Urothelium cell line (cell line): ENCODE measurements at regions not wholly inside any gene's neighbourhood (a gene's known extent, or its start where the extent isn't known, plus 50 kb on each side); places are given as distances from the start of the nearest gene placed in this dataset.
"Not testable (repeated sequence)": the region's sequence is repeated elsewhere in the genome, so short reads cannot be mapped to it uniquely, and the experiment has no call there.

Source experiments
- DNase-seq: peaks from one replicate; pipeline ENCODE4 v3.0.0; 2011; ENCODE audit warnings: low spot score, mixed read lengths
- FAIRE-seq: peaks from 2 replicates; lab custom pipeline; 2011; peaks lifted over from hg19 to GRCh38; lab: Jason Lieb, UNC

DNA sequence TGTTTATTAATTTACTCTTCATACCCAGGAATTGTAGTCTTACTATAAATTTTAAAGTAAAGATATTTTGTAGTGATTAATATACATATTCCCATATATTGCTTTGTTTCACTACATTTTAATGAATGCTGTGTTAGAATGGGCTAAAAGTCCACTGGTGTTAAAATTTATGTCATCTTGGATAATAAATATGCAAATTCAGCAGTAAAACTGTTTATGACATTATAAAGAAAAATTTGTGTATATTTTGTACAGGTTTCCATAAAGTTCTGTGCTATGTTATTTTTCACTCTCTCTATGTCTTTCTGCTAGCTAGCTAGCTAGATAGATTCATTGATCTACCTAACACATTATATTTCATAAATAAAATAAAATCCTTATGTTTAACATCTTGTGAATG, 1071.2 kb downstream of the FAT4 start:
- FAIRE-seq (no peak), DNase-seq (no peak)

GRCh38 chr4:126386512-126386911, 1071.8 kb downstream of the FAT4 start:
- no peak for DNase-seq
- FAIRE-seq, result no peak

DNA sequence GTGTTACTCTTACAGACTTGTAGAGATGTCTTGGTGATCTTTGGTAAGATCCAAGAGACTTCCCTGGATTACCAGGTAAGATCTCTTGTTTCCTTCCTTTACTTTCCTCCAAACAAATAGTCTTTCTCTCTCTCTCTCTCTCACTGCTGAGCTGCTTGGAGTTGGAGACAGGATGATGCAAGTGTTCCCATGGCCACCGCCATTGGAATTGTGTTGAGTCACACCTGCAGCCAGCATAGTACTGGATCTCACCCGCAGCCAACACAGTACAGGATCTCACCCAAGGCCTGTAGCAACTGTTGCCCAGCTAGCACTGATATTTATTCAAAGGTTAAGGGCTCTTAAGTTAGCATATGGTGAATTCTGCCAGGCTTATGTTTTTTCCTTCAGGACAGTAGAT, 1080.9 kb downstream of the FAT4 start:
- DNase-seq (no peak), FAIRE-seq (no peak)

GRCh38 chr4:126396121-126396520, 1081.4 kb downstream of the FAT4 start:
- FAIRE-seq, result no peak
- DNase-seq, result no peak

DNA sequence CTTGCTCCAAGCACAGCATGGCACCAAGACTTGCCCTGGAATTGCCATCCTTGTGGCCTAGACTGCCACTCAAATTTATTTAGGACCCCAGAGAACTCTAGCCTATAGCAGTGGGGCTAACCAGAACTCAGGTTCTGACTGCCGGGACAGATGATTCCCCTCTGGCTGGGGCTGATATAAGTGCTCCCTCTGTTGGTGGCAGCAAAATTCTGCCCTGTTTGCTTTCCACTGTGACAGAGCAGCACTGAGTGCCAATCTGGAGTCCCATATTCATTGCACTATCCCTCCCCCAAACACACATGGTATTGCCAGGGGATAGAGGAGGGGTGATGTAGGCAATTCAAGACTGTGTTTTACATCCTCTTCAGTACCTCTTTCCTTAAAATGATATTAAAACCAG, 1081.9 kb downstream of the FAT4 start:
- FAIRE-seq, result no peak
- no peak for DNase-seq

- DNase-seq, result no peak
These were observed 1089.8 kb downstream of the FAT4 start for GRCh38 chr4:126404549-126404948.

GRCh38 chr4:126405369-126405982, 1090.7 kb downstream of the FAT4 start:
- DNase-seq (no peak), FAIRE-seq (no peak)

More at GRCh38 chr4:126404549-126404948, 1089.8 kb downstream of the FAT4 start:
- no peak for FAIRE-seq

- FAIRE-seq, result no peak
- DNase-seq, result no peak
These were observed 1095.0 kb downstream of the FAT4 start for GRCh38 chr4:126409746-126410145.

DNA sequence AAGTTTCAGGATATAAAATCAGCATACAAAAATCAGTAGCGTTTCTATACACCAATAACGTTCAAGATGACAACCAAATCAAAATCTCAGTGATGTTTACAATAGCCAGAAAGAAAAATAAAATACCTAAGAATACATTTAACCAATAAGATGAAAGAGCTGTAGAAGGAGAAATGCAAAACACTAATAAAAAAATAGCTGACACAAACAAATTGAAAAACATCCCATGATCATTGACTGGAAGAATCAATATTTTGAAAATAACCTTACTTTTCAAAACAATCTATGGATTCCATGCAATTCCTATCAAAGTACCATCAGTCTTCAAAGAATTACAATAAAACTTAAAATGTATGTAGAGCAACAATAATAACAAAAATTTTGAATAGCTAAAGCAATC, 1096.3 kb downstream of the FAT4 start:
- no peak for DNase-seq
- no peak for FAIRE-seq

- not testable (repeated sequence) for FAIRE-seq, DNase-seq
These were observed 1097.6 kb downstream of the FAT4 start for GRCh38 chr4:126412310-126412709.

- no peak for FAIRE-seq
- DNase-seq, result no peak
These were observed 1100.0 kb downstream of the FAT4 start for GRCh38 chr4:126414741-126415140.

DNA sequence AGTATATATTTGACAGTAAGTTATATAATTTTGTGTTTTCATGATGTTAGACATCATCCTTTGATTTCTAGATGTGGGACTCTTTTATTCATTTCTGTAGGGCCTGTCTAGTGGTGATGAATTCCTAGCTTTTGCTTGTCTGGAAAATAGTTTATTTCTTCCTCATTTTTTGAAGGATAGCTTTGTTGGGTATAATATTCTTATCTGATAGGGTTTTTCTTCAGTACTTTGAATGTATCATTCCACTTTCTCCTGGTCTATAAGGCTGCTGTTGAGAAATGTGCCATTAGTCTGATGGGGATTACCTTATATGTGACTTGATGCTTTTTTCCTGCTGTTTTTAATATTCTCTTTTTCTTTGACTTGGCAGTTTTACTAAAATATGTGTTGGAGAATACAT, 1104.5 kb downstream of the FAT4 start:
- DNase-seq (no peak), FAIRE-seq (no peak)

- no peak for DNase-seq
These were observed 1113.1 kb downstream of the FAT4 start for GRCh38 chr4:126427853-126428252.

DNA sequence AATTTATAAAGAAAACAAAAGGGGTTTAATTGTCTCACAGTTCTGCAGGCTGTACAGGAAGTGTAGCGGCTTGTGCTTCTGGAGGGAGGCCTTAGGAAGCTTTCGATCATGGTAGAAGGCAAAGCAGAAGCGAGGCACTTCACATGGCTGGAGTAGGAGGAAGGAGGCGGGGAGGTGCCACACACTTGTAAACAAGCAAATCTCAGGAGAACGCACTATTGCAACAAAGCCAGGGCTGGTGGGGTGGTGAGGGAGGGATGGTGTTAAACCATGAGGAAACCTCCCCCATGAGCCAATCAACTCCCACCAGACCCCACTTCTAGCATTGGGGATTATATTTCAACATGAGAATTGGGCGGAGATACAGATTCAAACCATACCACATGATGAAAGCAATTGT, 1116.3 kb downstream of the FAT4 start:
- no peak for FAIRE-seq

More at GRCh38 chr4:126427853-126428252, 1113.1 kb downstream of the FAT4 start:
- FAIRE-seq, result no peak

DNA sequence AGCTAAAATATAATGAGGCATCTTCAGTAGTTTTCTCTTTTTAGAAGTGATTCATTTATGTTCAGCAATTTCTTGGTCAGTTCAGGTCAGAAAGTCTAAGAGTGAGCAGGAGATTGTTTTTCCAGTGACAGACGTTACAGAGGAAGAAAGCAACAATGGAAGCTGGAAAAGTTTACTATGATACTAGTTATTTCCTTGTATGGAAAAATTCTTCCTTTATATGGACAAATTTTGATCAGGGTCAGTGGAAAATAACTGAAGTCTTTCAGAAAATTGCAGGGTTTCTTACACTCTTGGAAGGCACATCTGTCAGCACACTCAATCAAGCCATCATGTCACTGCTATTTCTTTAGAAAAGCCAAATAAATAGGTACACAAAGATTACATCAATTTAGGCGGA, 1120.7 kb downstream of the FAT4 start:
- no peak for DNase-seq
- no peak for FAIRE-seq

More for the DNA sequence above, 1116.3 kb downstream of the FAT4 start:
- no peak for DNase-seq

DNA sequence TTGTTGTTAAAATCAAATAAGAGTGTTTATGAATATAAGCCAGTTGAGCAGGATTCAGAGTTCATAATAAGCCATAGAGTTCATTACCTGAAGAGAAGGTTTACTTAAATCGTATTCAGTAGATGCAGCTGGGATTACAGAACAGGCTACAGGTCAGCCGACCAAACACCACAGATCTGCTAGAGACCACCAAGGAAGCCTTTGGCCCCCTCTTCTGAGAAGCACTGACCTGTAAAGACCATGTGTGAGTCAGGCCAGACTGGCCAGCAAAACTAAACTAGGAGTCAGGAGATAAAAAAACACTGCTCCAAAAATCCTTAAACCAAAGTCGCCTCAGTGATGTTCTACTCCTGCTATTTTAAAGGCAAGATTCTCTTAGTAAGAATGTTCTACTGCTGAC, 1125.5 kb downstream of the FAT4 start:
- no peak for FAIRE-seq

DNA sequence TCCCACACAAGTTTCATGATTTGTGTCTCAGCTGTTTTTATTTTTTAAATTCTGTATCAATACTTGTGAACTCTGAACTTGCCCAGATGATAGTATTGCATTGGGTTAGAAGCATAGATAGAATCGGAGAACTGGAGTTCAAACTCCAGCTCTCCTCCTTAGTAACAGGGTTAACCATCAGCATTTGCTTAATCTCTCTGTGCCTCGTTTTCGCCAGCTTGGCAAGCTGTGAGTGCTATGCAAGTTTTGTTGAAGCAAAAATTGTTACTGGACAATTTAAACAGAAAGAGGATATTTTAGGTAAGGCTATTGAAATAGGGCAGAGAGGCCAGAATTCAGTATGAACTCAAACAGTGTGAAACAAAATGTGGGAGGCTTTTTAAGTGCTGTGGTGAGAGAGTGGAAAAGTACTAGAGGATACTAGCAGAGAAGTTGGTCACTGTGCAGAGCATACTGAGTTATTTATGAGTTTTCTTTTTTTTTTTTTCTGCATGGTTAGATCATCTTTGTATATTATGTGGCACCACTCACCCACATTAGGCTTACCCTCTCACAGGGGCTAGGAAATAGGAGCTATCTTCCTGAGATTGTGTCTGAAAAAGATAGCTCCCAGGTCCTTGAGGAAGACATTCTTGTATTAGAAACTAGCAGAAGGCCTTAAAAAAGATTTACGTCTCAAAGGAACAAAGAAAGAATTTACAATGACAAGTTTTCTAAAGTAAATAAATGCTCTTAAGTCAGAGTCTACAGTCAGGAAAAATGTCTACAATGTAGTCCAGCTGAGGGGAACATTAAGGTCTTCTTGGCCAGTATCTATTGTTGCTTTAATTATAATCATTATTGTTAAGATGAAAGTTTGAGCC, 1126.6 kb downstream of the FAT4 start:
- DNase-seq (no peak), FAIRE-seq (no peak)

More for the DNA sequence above, 1125.5 kb downstream of the FAT4 start:
- DNase-seq, result no peak

- no peak for FAIRE-seq
- DNase-seq, result no peak
These were observed 1130.8 kb downstream of the FAT4 start for GRCh38 chr4:126445596-126445995.

- FAIRE-seq, result no peak
- no peak for DNase-seq
These were observed 1132.2 kb downstream of the FAT4 start for GRCh38 chr4:126446917-126447316.

DNA sequence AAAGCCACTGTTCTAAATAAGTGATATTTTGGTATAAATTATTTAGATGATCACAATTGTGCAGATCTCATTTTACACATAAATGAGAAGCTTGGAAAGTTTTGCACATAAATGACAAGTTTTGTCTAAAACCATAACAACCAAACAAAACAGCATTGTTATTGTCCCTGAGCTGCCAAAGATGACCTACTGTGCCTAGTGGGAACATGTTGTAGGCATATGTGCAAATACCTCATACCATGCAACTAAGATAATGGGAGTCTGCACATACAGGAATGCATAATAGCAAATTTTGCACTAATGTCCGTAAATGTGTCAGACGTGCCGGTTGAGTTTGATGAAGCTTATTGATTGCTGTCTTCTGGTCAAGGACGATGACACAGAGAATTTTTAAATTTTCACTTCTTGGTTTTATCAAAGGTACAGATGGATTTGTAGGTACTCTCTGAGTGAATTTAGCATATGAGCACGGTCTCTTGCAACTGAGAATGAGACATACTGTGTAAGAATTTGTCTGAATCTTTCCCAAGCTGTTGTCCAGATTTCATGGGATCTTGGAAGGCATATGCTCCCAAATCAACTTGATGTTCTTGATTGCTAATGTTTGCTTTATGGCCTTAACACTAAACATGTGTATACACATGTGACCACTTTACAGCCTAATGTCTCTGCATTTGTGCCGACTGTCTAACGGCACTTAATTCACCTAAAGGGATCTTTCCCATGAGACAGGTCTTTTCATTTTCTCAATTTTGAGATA, 1133.5 kb downstream of the FAT4 start:
- no peak for DNase-seq
- no peak for FAIRE-seq

GRCh38 chr4:126451237-126451873, 1136.6 kb downstream of the FAT4 start:
- DNase-seq (no peak), FAIRE-seq (no peak)
